Activated CD8-positive, alpha-beta T cell treated with anti-CD3 and anti-CD28 coated beads for 36 hours (primary cell): ENCODE measurements at regions not wholly inside any gene's neighbourhood (a gene's known extent, or its start where the extent isn't known, plus 50 kb on each side); places are given as distances from the start of the nearest gene placed in this dataset.
"Not testable (repeated sequence)": the region's sequence is repeated elsewhere in the genome, so short reads cannot be mapped to it uniquely, and the experiment has no call there.

ENCODE experiments used
- ATAC-seq: fragments of 200-7000 bp; cut with Tn5 transposase; one replicate; pipeline ENCODE4 v1.10.0; 2021; ENCODE audit warnings: mild to moderate bottlenecking, moderate library complexity
- CTCF ChIA-PET: fragments of 350-600 bp; sonication (Branson Sonifier 250); formaldehyde crosslinking; loops from one replicate; lab custom pipeline; 2021; ENCODE audit warnings: antibody characterized with exemption; lab: Charles Lee
- POLR2A ChIA-PET: fragments of 350-600 bp; sonication (Branson Sonifier 250); formaldehyde crosslinking; loops from one replicate; lab custom pipeline; 2021; ENCODE audit warnings: antibody characterized with exemption; lab: Charles Lee
- DNase-seq: peaks from one replicate; pipeline ENCODE4 v3.0.0-alpha.2; 2020
- H3K27ac Mint-ChIP-seq: one replicate; pipeline ENCODE4 v1.8.0; 2021; ENCODE audit warnings: mild to moderate bottlenecking, mixed read lengths
- H3K27me3 Mint-ChIP-seq: one replicate; pipeline ENCODE4 v1.8.0; 2021; ENCODE audit warnings: mixed read lengths
- H3K36me3 Mint-ChIP-seq: one replicate; pipeline ENCODE4 v1.8.0; 2021; ENCODE audit warnings: low read depth, mixed read lengths
- H3K4me1 Mint-ChIP-seq: one replicate; pipeline ENCODE4 v1.8.0; 2021; ENCODE audit warnings: low read depth, mixed read lengths
- H3K4me3 Mint-ChIP-seq: one replicate; pipeline ENCODE4 v1.8.0; 2021; ENCODE audit warnings: mild to moderate bottlenecking, moderate library complexity, mixed read lengths
- H3K9me3 Mint-ChIP-seq: one replicate; pipeline ENCODE4 v1.8.0; 2021; ENCODE audit warnings: mixed read lengths
- intact Hi-C: fragments of 100-400 bp; cut with micrococcal nuclease; formaldehyde crosslinking; loops from one replicate; pipeline ENCODE4 v1.10.0; 2022
- TF ChIP-seq, protein P1 (sequence below): fragments of 200-600 bp; IDR thresholded peaks from one replicate; pipeline ENCODE4 v1.8.0; 2022; ENCODE audit warnings: antibody characterized with exemption, mild to moderate bottlenecking

DNA sequence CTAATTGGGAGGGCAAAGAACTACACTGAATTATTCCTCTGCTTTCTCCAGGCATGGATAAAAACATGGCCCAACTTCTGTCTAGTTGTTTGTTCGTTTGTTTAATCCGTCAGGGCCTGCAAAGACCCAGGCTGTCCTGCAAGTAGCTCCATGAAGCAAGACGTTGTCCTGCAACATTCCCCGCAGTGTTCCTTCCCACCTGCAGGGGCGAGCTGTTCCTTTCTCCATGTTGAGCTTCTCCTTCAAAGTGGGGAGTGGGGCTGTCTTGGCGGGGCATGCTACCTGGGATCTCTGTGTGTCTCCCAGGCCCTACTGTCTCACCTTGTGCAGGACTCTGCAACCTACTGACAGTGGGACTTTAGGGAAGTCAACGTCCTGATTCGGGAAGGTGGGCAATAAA lies 264.0 kb upstream of the SMIM21 start:
- no peaks in the 10 kb centered on the region for H3K27me3 Mint-ChIP-seq
- intact Hi-C loops, result no loop called here
- H3K9me3 Mint-ChIP-seq, result no peaks in the 10 kb centered on the region
- ChIA-PET POLR2A (no interaction called here), CTCF (no interaction called here)
- ATAC-seq, result no peak
- H3K4me3 Mint-ChIP-seq, result no peak overlapping the region
- TF ChIP-seq, protein P1, sequence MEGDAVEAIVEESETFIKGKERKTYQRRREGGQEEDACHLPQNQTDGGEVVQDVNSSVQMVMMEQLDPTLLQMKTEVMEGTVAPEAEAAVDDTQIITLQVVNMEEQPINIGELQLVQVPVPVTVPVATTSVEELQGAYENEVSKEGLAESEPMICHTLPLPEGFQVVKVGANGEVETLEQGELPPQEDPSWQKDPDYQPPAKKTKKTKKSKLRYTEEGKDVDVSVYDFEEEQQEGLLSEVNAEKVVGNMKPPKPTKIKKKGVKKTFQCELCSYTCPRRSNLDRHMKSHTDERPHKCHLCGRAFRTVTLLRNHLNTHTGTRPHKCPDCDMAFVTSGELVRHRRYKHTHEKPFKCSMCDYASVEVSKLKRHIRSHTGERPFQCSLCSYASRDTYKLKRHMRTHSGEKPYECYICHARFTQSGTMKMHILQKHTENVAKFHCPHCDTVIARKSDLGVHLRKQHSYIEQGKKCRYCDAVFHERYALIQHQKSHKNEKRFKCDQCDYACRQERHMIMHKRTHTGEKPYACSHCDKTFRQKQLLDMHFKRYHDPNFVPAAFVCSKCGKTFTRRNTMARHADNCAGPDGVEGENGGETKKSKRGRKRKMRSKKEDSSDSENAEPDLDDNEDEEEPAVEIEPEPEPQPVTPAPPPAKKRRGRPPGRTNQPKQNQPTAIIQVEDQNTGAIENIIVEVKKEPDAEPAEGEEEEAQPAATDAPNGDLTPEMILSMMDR, result no peak
- no peak for DNase-seq
- no peaks in the 10 kb centered on the region for H3K4me1 Mint-ChIP-seq
- no peaks in the 10 kb centered on the region for H3K36me3 Mint-ChIP-seq
- H3K27ac Mint-ChIP-seq, result no peak overlapping the region

GRCh38 chr18:75690283-75690682 lies 262.8 kb upstream of the SMIM21 start:
- H3K4me1 Mint-ChIP-seq, ATAC-seq: not testable (repeated sequence)

DNA sequence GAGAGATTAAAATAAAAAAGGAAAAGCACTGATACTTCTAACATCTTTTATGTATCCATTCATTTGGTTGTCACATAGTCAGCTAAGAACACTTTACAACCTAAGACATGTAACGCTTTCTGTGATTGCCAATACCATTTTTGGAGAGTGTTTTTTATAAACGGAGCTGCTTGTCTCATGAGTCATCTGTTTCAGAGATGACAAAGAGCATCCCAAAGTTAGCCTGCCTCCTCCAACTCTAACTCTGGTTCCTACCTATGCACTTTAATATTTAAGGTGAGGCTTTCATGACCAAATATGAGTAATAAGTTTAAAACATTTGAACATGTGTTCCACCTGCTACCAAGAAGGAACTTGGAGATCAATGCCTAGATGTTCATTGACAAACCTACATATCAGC lies 260.1 kb upstream of the SMIM21 start:
- DNase-seq (no peak), ATAC-seq (no peak)
- Mint-ChIP-seq H3K9me3 (no peaks in the 10 kb centered on the region), H3K4me3 (no peak overlapping the region), H3K4me1 (no peaks in the 10 kb centered on the region), H3K27me3 (peaks cover 2% of the 10 kb centered on the region), H3K27ac (no peak overlapping the region), H3K36me3 (no peaks in the 10 kb centered on the region)
- ChIA-PET POLR2A (no interaction called here), CTCF (no interaction called here)
- intact Hi-C loops, result no loop called here
- TF ChIP-seq, protein P1, result no peak

More at GRCh38 chr18:75690283-75690682, 262.8 kb upstream of the SMIM21 start:
- CTCF ChIA-PET, H3K36me3 Mint-ChIP-seq, H3K27ac Mint-ChIP-seq, DNase-seq, H3K9me3 Mint-ChIP-seq, H3K4me3 Mint-ChIP-seq, POLR2A ChIA-PET, intact Hi-C loops, H3K27me3 Mint-ChIP-seq: not testable (repeated sequence)

DNA sequence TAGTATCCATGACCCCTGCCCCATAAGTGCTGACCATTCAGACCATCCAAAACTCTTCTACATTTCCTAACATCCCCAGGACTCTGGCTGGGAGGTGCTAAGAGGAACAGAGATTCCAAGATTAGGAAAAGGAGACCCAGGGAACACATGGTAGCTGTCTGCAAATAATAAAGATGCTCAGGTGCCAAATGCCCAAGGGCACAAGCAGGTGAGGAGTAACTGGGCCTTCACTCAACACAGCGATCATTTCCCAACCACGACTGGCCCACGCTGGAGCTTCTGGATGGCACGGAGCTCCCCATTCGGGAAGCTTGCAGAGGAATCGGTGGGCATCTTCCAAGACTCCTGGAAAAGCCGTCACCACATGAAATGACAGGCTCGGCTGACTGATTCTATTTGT lies 255.9 kb upstream of the SMIM21 start:
- no peak for ATAC-seq
- Mint-ChIP-seq H3K4me1 (no peaks in the 10 kb centered on the region), H3K36me3 (no peaks in the 10 kb centered on the region), H3K27ac (no peak overlapping the region), H3K27me3 (peaks cover 4% of the 10 kb centered on the region), H3K9me3 (no peaks in the 10 kb centered on the region), H3K4me3 (no peak overlapping the region)
- TF ChIP-seq, protein P1, result no peak
- no peak for DNase-seq
- ChIA-PET CTCF (no interaction called here), POLR2A (no interaction called here)
- intact Hi-C loops, result no loop called here

GRCh38 chr18:75681538-75682115 lies 254.1 kb upstream of the SMIM21 start:
- ChIA-PET POLR2A (no interaction called here), CTCF (no interaction called here)
- Mint-ChIP-seq H3K4me3 (no peak overlapping the region), H3K27me3 (peaks cover 7% of the 10 kb centered on the region), H3K9me3 (no peaks in the 10 kb centered on the region), H3K27ac (no peak overlapping the region), H3K4me1 (no peaks in the 10 kb centered on the region), H3K36me3 (no peaks in the 10 kb centered on the region)
- ATAC-seq (no peak), DNase-seq (no peak)
- TF ChIP-seq, protein P1, result no peak
- intact Hi-C loops, result no loop called here

- TF ChIP-seq, protein P1, result no peak
- H3K27ac Mint-ChIP-seq, result no peak overlapping the region
- intact Hi-C loops, result no loop called here
- no peaks in the 10 kb centered on the region for H3K4me1 Mint-ChIP-seq
- peaks cover 13% of the 10 kb centered on the region for H3K27me3 Mint-ChIP-seq
- H3K9me3 Mint-ChIP-seq, result no peaks in the 10 kb centered on the region
- H3K4me3 Mint-ChIP-seq, result no peak overlapping the region
- ChIA-PET POLR2A (no interaction called here), CTCF (no interaction called here)
- ATAC-seq (no peak), DNase-seq (no peak)
- no peaks in the 10 kb centered on the region for H3K36me3 Mint-ChIP-seq
Measured at GRCh38 chr18:75679331-75679730, 251.8 kb upstream of the SMIM21 start.
